Right renal pelvis (tissue), 4 donors: ENCODE measurements at regions not wholly inside any gene's neighbourhood (a gene's known extent, or its start where the extent isn't known, plus 50 kb on each side); places are given as distances from the start of the nearest gene placed in this dataset.

Experiments used
- DNase-seq, 4 donors: peaks; one replicate each; pipeline ENCODE4 v3.0.0-alpha.2; 2013; ENCODE audit warnings: low read depth in 4 of 4, low spot score in 3 of 4, missing footprints in 1 of 4

DNA sequence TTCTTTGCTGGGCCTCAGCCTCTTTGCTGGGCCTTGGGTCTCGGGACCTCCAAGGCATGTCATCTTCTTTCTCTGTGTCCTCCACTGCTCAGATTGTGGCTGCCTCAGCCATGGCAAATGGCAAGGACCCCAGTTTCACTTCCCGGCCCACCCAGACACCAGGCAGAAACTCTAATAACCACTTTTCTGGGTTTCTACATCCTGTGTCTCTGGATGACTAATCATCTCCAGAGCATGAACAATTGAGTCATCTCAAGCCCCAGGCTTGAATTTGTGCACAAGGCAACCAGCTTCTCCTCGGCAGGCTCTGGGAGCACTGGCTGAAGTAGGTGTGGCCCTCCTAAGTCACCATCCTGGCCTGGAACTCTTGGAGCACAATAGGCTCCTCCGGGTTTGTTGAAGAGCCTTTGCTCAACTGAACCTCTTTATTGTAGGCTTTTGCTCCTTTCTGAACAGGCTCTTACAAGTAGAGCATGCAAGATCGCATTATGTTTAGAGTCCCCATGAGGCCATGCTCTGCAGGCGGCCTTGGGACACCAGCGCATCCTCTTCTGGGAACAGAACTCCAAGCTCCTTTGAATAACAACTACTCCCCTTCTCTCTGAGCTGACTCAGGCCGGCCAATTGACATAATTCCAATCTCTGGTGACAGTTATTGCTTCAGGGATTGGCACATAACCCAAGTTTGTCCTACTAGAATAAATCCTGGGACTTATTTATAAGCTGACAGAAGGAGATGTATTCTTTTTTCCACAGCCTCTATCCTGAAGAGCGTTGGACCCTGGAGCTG is 218.1 kb downstream of the WDR11 start:
- no peak for DNase-seq

DNA sequence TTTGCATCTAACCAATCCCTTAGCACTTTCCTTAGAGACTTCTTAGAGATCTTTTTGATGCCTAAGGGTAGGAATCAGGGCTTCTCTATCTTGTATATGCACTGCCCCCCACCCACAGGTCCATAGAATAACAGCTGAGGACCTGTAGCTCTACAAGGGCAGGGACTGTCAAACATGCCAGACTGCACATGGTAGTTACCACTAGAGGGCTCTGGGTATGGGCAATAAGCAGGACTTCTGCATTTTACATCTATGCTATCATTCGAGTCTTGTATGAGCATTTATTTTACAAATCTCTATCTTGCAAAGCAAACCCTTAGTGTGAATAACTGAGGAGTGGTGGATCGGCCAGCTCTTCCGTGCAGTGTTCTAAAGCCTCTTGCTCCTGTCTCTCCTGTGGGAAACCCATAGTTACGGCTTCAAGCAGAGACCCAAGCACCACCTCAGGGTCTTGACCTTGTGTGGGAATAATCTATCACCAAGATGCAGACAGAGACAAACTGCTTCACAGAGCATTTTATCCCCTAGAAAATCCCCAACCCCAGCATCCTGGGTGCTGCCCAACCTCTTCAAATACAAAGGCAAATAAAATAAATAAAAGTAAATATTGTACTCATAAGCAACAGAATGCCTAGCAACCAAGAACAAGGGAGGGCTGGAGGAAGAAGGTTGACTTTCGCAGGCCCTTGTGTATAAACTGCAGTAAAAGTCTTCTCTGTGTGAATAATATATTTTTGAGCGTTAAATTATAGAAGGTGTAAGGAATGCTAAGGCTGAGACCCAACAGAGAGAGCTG is 219.3 kb downstream of the WDR11 start:
- DNase-seq: no peak

DNA sequence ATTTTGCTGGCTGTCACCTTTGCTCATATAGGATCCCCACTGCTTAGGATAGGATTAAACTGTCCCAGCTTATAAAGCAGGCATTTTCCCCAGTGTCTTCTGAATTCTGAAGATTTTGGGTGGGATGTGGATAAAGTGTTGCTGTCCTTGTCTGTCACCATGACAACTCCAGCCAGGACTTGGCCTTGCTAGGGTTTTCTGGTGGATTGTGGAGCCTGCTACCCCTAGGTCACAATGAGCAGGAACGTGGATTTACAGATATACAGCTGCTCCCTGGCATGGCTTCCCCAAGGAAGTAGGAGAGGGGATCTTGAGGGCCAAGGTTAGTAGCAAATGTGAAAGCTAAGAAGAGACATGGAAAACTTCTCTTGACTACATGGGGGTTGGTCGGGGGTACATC is 220.7 kb downstream of the WDR11 start:
- no peak for DNase-seq

DNA sequence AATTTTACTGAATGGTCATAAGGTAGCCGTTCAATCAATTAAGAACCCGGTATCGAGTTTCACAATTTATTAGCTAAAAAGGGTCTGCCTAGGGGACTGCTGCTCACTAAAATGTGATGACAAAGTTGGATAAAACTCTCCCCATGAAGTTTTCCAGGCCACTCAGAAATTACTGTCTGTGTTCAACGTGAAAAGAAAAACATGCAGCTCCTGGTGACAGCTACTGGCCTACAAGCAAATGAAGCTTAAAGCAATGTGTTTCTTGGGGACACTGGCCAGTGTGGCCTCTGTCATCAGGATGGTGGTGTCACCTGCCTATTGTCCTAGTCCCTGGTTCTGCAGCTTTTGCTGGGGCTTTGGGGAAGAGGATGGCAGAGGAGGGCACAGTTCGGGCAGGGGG is 222.6 kb downstream of the WDR11 start:
- no peak for DNase-seq

DNA sequence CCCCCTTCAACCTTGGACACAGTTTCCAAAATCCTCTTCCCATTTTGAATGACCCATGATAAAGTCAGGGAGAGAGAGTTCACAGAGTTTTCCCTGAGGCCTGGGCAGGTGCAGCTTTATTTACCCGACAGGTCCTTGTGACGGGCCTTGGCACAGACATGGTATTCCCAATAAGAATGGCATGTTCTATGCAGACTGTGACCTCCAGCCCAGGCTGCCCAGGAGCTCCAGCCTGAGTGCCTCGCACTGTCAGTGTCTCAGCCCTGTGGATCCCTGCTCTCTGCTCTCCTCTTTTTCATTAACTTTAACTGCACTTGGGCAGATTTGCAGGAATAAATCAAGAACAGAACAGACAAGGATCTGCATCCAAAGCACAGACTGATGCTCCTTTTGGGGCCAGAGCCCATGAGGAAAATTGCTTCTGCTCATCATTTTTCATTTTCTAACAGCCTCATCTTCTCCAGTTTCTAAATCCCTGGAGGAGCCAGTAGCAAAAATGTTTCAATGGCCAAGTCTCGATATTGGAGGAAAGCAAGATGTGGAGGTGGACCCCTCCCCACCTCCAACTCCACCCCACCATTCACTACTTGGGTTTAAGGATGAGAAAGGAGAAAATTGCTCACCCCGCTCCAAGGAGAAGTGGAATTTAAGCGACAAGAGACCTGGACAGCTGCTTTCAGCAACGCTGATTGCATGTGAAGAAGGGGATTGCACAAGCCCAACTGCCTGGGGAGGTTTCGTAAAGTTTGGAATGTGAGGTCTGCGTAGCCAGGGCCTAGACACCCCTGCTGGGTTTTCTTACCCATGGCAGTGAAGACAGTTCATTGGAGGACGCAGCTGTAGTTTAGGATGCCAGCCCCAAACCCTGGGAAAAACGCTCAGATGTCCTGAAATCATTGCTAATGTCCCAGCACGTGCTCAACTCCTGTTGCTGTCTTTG is 225.9 kb downstream of the WDR11 start:
- DNase-seq: no peak

DNA sequence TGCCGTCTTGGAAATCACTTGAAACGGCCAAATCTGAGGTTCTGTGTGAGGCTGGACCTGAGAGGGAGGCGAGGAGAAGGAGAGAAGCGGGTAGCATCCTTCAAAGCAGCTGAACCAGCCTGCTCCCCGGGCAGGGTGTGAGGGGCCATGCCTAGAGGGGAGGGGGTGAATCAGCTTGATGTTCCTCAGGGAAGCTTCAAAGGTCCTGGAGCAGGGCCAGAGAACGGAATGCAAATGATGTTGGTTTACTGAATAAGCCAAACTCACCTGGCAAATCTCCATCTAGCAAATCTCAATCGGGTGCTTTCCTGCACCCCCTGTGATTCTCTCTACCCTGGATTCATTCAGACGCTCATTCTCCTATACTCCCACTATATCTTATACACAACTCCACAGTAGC is 226.9 kb downstream of the WDR11 start:
- no peak for DNase-seq

DNA sequence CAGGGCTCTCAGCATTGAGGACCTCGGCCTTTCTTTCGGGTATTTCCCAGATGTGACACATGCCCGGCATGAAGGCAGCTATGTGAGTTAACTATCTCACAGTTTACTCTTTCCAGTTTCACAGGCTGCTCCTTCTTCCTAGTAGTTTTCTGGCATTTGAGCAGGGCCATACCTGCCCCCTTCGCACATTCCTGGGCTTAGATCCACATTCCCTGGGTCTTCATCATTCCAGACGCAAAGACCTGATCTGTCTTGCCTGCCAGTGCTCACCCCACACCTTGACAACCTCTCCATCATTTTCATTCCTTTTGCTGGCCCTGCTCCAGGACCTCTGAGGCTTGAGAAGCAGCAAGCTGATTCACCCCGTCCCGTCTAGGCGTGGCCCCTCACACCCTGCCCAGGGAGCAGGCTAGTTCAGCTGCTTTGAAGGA is 227.5 kb downstream of the WDR11 start:
- DNase-seq: no peak

DNA sequence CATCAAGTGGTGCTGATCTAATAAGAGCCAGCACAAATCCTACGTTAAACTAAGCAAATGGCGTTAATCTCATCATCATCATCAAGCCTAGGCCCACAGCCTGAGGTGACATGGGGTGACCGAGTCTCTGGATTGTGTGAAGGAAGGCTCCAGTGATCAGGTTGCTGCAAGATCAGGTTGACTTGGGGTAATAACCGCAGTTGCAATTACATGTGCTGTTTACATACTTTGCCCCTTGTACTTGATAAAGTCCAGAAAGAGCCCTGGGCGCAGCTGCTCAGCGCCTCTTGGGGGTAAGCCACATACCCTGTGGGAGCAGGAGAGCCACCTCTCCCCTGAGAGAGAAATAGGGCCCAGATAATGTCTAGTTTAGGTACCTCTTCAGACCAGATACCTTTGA is 228.1 kb downstream of the WDR11 start:
- DNase-seq: no peak

DNA sequence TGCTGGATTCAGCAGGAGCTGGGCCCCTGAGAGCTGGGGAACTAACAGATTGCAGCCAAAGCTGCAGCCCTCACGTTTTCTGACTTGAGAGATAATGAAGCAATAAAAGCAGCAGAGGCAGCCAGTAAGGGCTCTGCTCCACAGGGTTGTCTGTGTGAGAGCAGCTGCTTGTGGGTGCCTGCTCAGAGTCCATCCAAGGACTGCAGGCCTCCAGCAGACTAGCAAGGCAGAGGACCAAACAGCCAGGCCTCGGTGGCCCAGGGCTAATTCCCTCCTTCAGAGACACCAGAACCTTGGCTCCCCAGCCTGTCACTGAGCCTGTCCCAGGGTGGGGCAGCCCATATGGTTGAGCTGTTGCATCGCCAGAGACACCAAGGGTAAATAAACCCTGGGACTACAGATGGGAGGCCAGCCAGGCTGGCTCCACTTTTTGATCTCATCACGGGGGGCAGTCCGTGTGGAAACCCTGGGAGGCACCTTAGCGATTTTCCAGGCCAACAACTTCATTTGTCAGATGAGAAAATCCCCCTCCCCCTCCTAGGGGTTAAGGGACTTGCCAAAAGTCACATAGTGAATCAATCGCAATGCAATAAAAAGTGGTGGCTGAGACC is 229.2 kb downstream of the WDR11 start:
- DNase-seq: no peak

DNA sequence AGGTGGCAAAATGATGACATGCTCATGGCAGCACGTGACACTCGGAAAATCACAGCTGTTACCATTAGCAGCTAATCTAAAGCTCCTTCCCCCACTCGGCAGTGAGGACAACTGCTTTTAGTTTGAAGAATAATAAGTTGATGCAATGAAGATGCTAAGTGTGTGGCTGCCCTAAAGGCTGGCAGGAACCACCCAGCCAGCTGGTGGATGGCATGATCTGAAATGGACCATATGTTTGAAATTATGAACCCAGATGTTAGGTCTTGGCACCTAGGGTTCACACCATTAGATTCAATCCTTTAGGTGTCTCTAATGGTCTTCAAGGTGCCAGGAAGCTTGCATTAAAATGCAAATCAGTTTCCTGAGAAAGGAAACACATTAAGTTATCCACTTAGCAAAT is 230.1 kb downstream of the WDR11 start:
- no peak for DNase-seq

DNA sequence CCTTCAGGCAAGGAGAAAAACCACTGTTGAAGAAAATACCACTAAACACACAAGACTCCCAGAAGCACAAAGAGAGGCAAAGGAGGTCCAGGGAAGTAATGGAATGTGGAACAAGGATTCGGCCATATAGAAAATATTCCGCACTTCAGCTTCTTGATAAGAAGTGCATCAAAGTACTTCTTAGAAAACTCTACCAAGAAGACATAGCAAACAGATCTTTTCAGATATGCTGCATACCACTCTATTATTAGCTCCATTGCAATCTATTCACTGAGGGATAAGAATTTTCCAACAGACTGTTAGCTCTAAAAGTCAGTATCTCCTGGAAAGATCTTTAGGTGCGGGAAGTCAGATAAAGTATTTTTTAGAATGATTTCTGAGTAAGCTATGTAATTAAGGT is 231.8 kb downstream of the WDR11 start:
- no peak for DNase-seq

DNA sequence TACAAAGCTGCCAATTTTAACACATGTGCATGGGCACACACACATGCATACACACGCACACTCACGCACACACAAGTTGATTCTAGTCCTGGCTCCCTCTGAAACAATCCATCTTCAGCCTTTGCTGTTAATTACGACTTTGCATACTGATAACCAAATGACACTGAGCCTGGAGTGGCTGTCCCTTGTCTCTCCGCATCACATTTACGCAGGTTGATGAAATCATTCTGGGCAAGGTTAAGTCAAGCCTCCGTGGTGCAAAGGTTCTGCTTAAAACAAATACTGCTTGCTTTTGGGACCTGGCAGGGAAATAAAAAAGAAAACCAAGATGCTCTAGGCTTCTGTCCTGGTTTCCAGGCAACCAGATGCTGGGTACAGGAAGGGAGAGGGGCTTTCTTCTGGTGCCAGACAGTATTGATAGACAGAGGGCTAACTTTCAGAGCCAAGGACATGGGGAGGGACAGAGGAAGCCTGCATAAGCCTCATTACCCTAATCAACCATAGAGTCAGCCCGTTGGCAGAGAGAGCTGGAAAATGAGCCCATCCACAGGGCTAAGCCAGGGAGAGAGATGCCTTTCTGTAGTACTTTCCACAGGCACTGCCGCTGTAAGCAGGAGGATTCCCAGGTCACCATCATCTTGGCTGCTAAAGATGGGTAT is 233.0 kb downstream of the WDR11 start:
- no peak for DNase-seq

DNA sequence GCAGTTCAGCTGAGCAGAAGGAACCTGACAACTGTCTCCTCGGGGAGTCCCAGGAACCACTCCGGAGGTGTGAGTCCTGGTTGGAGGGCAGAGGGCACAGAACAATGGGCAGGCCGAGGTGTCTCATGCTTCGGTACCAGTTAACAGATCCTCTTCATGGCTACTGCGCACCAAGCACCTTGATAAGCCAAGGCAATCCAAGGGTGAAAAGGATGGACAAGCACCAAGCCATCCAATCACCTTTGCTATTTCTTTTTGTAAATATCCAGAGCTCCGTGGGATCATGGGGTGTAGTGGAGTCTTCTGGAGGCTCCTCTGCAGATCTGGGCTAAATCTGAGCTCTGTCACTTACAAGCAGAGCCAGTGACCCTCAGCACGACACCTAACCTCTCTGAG is 233.5 kb downstream of the WDR11 start:
- DNase-seq: no peak

DNA sequence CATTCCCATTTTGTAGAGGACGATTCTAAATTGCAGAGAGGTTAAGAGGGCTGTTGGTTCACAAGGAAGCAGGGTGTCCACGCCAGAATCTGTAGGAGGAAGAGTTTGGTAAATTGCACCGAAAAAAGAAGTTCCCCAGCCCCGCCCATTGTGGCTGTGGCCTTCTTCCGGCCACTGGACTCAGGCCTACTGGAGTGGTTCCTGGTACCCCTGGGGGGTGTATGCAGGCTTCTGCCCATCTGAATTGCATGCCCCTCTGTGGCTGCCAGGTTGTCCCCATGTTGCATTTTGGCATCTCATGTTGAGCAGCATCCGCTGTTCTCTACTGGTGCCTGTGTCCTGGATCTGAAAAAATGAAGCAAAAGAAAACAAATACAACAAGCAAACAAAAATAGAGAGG is 234.2 kb downstream of the WDR11 start:
- DNase-seq: no peak

DNA sequence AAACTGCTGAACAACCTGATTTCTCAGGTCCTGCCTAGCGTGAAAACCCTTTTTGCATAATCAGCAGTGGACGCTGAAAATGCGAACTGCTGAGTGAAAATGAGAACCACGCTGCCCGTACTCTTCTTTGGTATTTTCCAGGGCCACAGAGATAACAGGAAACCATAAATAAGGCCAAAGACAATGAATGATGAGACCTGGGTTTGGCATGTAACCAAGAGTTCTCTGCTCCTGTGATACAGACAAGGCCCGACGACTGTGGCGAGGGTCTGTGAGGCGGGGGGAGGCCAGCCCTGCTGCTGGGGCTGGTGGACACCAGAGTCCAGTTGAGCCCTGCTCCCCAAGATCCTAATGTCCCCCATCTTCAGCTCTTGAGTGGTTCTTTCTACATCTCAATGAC is 236.0 kb downstream of the WDR11 start:
- no peak for DNase-seq

DNA sequence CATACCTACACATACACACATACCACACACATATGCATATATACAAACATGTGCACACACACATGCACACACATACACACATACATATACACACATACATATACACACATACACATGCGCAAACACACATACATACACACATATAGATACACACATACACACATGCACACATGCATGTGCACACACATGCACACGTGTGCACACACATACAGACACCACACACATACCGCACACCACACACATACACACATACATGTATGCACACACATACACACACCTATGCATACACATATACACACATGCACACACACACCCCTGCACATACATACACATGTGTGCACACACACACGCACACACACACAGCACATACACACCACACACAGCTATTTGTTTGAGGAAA is 236.5 kb downstream of the WDR11 start:
- DNase-seq: no peak

DNA sequence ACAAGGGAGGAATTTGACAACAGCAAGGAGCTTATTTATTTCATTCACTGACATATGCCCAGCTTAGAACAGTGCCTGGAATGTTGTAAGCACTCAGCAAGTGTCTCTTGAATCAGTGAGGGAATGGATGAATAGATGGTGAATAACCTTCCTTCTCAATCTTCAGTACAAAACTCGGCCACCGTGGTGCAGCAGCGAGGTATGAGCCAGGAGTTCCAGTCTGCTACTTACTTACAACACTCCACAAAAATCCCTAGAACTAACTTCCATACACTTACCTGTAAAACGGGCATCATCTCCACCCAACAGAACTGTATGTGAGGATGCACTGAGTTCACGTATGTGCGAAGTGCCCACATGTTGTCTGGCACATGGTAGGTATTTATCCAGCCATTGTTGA is 237.4 kb downstream of the WDR11 start:
- DNase-seq: no peak

DNA sequence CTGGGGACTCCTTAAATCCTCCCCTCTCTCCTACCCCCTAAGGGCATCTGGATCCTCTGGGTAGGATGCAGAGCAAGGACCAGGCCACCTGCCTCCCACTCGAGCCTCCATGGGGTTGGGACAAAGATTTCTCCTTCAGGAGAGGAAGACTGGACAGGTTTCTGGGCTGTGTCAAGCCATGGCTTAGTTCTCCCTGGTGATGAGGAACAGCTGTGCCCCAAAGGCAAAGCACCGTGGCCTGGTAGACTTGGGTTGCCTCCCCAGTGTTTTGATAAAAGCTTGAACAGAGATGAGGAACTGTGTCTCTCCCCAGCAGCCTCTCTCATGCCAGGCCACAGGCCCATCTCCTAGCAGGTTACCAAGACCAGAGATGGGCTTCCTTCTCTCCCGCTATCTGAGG is 238.3 kb downstream of the WDR11 start:
- DNase-seq: no peak

DNA sequence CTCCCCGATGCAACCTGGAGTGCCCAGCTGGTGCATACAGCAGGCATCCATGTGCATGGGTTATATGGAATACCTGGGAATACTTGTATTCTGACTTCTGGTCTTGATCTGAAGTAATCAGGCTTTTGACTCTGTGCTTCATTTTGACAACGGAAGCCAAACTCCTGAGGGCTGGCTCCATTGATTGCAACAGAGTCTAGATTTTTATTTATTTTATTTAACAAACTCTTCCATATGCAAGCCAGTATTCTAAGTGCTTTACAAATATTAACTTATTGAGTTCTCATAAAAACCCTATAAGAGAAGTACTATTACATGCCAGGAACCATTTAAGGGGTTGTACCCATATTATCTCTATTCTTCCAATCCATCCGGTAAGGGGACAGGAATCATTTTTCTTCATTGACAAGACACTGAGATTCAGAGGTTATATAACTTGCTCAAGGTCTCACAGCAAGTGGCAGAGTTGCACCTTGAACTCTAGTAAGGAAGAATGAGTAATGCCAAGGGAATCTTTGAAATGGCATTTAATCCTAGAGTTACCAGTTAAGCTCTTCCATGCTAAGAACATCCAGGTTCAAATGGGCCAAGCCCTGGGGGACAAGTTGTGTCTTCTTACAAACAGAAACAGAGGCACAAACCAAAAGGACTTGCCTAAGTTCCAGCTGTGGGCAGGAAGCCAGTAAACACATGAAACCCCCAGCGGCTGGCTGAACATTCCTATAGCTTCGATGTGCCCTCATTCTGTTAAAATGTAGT is 241.0 kb downstream of the WDR11 start:
- DNase-seq: no peak

DNA sequence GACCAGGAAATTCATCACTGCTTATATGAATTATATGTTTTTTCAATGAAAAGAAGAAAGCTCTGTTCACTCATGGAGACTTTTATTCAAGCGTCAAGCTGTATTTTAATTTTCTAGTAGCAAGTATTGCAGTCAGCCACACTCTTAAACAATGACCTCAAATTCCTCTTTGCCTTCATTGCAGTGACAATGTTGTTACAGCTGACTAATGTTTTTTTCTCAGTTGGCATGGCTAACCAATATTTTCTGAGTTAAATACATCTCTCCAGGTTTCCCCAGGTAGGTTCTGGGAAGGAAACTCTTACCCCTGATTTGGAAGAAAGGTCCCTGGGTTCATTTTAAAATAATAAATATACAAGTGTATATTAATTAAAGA is 241.5 kb downstream of the WDR11 start:
- no peak for DNase-seq
